K562 (cell line): ENCODE measurements at regions not wholly inside any gene's neighbourhood (a gene's known extent, or its start where the extent isn't known, plus 50 kb on each side); places are given as distances from the start of the nearest gene placed in this dataset.
"Not testable (repeated sequence)": the region's sequence is repeated elsewhere in the genome, so short reads cannot be mapped to it uniquely, and the experiment has no call there.

Experiments
- ATAC-seq: fragments of 200-7000 bp; cut with Tn5 transposase; 3 replicates; pipeline ENCODE4 v1.9.1; 2020; ENCODE audit warnings: moderate library complexity
- BruUV-seq: library from RNA; stranded (reverse); fragments of 400-500 nt; replicated peaks from 2 replicates; lab custom pipeline; 2021; lab: Mats Ljungman, UMichigan
- CTCF ChIA-PET: fragments of 300-600 bp; formaldehyde crosslinking; extraction: SDS; loops from one replicate; lab custom pipeline; 2021; ENCODE audit warnings: low intra/inter-chr PET ratio; lab: Yijun Ruan, JAX
- POLR2A ChIA-PET: fragments of 300-600, 350-650 bp; sonication (Branson Sonifier 250); formaldehyde crosslinking; extraction: SDS; loops from one replicate; lab custom pipeline; 2021; ENCODE audit warnings: antibody characterized with exemption, inconsistent platforms; lab: Yijun Ruan, JAX
- DNase-seq, 4 experiments: peaks; one replicate each; pipeline versions ENCODE4 v3.0.0 to v3.0.0-alpha.2; 2011 to 2018; ENCODE audit warnings: low spot score in 3 of 4, mixed read lengths in 3 of 4; ENCODE audit errors: extremely low read depth in 1 of 4
- FAIRE-seq: peaks from 2 replicates; lab custom pipeline; 2011; peaks lifted over from hg19 to GRCh38; lab: Jason Lieb, UNC
- H2AFZ ChIP-seq: 2 replicates; pipeline ENCODE4 v1.6.0; 2011; ENCODE audit warnings: low read depth, low read length, control low read depth, inconsistent platforms
- H3K27ac ChIP-seq: fragments of 200-600 bp; 3 replicates; pipeline ENCODE4 v1.8.0; 2011; ENCODE audit warnings: low read depth, mild to moderate bottlenecking, control low read depth, inconsistent platforms, low read length, moderate library complexity, mixed read lengths; ENCODE audit errors: extremely low read depth
- H3K27me3 ChIP-seq, 2 experiments: fragments of 300-600 bp in 1 of 2; 2 replicates in 1 of 2; 3 replicates in 1 of 2; pipeline versions ENCODE4 v1.6.0 to v1.8.0; 2011; ENCODE audit warnings: inconsistent platforms in 2 of 2, low read length in 2 of 2, mild to moderate bottlenecking in 1 of 2, mixed read lengths in 1 of 2, moderate library complexity in 1 of 2; ENCODE audit not compliant: control insufficient read depth in 2 of 2, insufficient read depth in 2 of 2
- H3K36me3 ChIP-seq: fragments of 300-600 bp; 3 replicates; pipeline ENCODE4 v1.8.0; 2011; ENCODE audit warnings: mild to moderate bottlenecking, low read length, inconsistent platforms; ENCODE audit not compliant: control insufficient read depth, insufficient read depth
- H3K4me1 ChIP-seq, 2 experiments: fragments of 200-600 bp in 1 of 2; replicated peaks in 1 of 2; 2 replicates in 1 of 2; 3 replicates in 1 of 2; pipeline versions ENCODE4 v1.5.1 to v1.8.0; 2011; ENCODE audit warnings: inconsistent platforms in 2 of 2, low read length in 2 of 2, mild to moderate bottlenecking in 1 of 2, mixed read lengths in 1 of 2, moderate library complexity in 1 of 2; ENCODE audit not compliant: control insufficient read depth in 2 of 2, insufficient read depth in 2 of 2
- H3K4me2 ChIP-seq: 2 replicates; pipeline ENCODE4 v1.6.1; 2011; ENCODE audit warnings: low read length, control low read depth, inconsistent platforms, mixed read lengths; ENCODE audit not compliant: insufficient read depth
- H3K4me3 ChIP-seq: fragments of 200-600 bp; sonication (generic), shearing (Covaris generic); 2 replicates; pipeline ENCODE4 v1.5.1; 2016; ENCODE audit warnings: control low read depth, inconsistent platforms
- H3K79me2 ChIP-seq: fragments of 200-600 bp; 3 replicates; pipeline ENCODE4 v1.8.0; 2011; ENCODE audit warnings: low read length, inconsistent platforms; ENCODE audit not compliant: control insufficient read depth, insufficient read depth
- H3K9ac ChIP-seq, 2 experiments: 2 replicates each; pipeline versions ENCODE4 v1.6.0 to v1.6.1; 2011; ENCODE audit warnings: low read depth in 2 of 2, low read length in 2 of 2, control low read depth in 1 of 2, inconsistent platforms in 1 of 2, mild to moderate bottlenecking in 1 of 2, mixed read lengths in 1 of 2; ENCODE audit not compliant: insufficient read depth in 1 of 2
- H3K9me1 ChIP-seq: one replicate; pipeline ENCODE4 v1.6.0; 2011; ENCODE audit warnings: inconsistent platforms, mild to moderate bottlenecking, low read length, moderate library complexity; ENCODE audit not compliant: control insufficient read depth, insufficient read depth
- H3K9me3 ChIP-seq: replicated peaks from 2 replicates; pipeline ENCODE4 v1.5.1; 2011; ENCODE audit warnings: low read depth, low read length, inconsistent platforms; ENCODE audit not compliant: control insufficient read depth, insufficient read depth
- H4K20me1 ChIP-seq: replicated peaks from 2 replicates; pipeline ENCODE4 v1.6.1; 2011; ENCODE audit warnings: low read length, inconsistent platforms, mixed read lengths; ENCODE audit not compliant: control insufficient read depth, insufficient read depth
- CREM ChIP-seq: IDR thresholded peaks from 2 replicates; pipeline ENCODE4 v1.6.1; 2014; ENCODE audit warnings: antibody characterized with exemption, low read depth
- E2F6 ChIP-seq, 2 experiments: IDR thresholded peaks; 2 replicates each; pipeline ENCODE4 v1.6.1; 2011; ENCODE audit warnings: borderline replicate concordance in 1 of 2, control low read depth in 1 of 2, low read depth in 1 of 2, low read length in 1 of 2, mild to moderate bottlenecking in 1 of 2, mixed read lengths in 1 of 2, moderate library complexity in 1 of 2; ENCODE audit not compliant: insufficient read depth in 1 of 2, insufficient read length in 1 of 2, poor library complexity in 1 of 2, severe bottlenecking in 1 of 2; ENCODE audit errors: extremely low read depth in 1 of 2
- ERF ChIP-seq: fragments of 450-650 bp; formaldehyde crosslinking; IDR thresholded peaks from 2 replicates; pipeline ENCODE4 v1.4.0; 2020; ENCODE audit warnings: mild to moderate bottlenecking, mixed read lengths
- GTF2A2 ChIP-seq: IDR thresholded peaks from 2 replicates; pipeline ENCODE4 v1.6.1; 2016; ENCODE audit warnings: mild to moderate bottlenecking, missing genetic modification characterization, missing compliant biosample characterization
- KDM5B ChIP-seq: fragments of 200-600 bp; sonication (generic); IDR thresholded peaks from 2 replicates; pipeline ENCODE4 v1.6.1; 2012; ENCODE audit warnings: low read depth, mild to moderate bottlenecking, moderate library complexity, low read length, control low read depth, inconsistent platforms; ENCODE audit not compliant: insufficient replicate concordance
- L3MBTL2 ChIP-seq: fragments of 450-650 bp; IDR thresholded peaks from 2 replicates; pipeline ENCODE4 v1.6.1; 2016; ENCODE audit warnings: mild to moderate bottlenecking, moderate library complexity
- MGA ChIP-seq: fragments of 450-650 bp; IDR thresholded peaks from 2 replicates; pipeline ENCODE4 v1.6.1; 2016; ENCODE audit warnings: mild to moderate bottlenecking, moderate library complexity
- POLR2A ChIP-seq: fragments of 450-650 bp; conservative IDR thresholded peaks from 2 replicates; pipeline ENCODE4 v1.6.1; 2016
- SOX6 ChIP-seq: fragments of 450-650 bp; IDR thresholded peaks from 2 replicates; pipeline ENCODE4 v1.6.1; 2014; ENCODE audit warnings: mild to moderate bottlenecking
- WGBS: fragments of 100-300 bp; shearing (Covaris generic); methylation state at CpG from one replicate; pipeline ENCODE4 v1.1.6; 2016; ENCODE audit warnings: low coverage, mixed read lengths; ENCODE audit not compliant: insufficient coverage; ENCODE audit errors: missing lambda C conversion rate; 5-methylcytosine and 5-hydroxymethylcytosine counted together
- in situ Hi-C: fragments of 300-500 bp; cut with MboI; formaldehyde crosslinking; loops from 4 replicates; pipeline ENCODE4 v1.15.0; 2018; ENCODE audit warnings: inconsistent platforms, mixed read lengths
- intact Hi-C: fragments of 100-400 bp; cut with micrococcal nuclease; formaldehyde crosslinking; loops from 2 replicates; pipeline ENCODE4 v1.14.2; 2022

GRCh38 chr6:112688487-112689165 is 341.5 kb downstream of the RFPL4B start:
- H3K9ac ChIP-seq = peak overlapping the region; percentile 45 to 71; a peak in 3 of 4 replicates
- H3K9me1 ChIP-seq, H3K27me3 ChIP-seq, CTCF ChIA-PET, H3K9me3 ChIP-seq, FAIRE-seq, H3K4me1 ChIP-seq, H4K20me1 ChIP-seq, H3K79me2 ChIP-seq, H3K36me3 ChIP-seq, in situ Hi-C loops, intact Hi-C loops: not testable (repeated sequence)
- DNase-seq = peak in 1 of 4 experiments; percentile 70
- peak overlapping the region; percentile 60 for H2AFZ ChIP-seq
- POLR2A ChIA-PET = interaction anchor here (0.6 to 1.3 kb wide), 4 partner anchors 9 to 470 kb away, joined by 3 read pairs; no protein-coding TSS in a partner anchor
- peak overlapping the region; percentile 22 for H3K4me3 ChIP-seq
- BruUV-seq = TSS peak; percentile 92
- H3K4me2 ChIP-seq = peak overlapping the region; percentile 54
- 4% methylated on average over 24 of the region's 24 CpGs for WGBS
- peak overlapping the region; percentile 62 for H3K27ac ChIP-seq
- peak; percentile 71 for ATAC-seq
- peak; percentile 55; the same call in 1 of the 2 replicates for TF ChIP-seq GTF2A2 (tag)
- TF ChIP-seq SOX6 = 0 out of 2 replicates have a peak, but pooled peaks have one; percentile 25
- TF ChIP-seq L3MBTL2 = peak; percentile 28; the same call in 1 of the 2 replicates
- TF ChIP-seq KDM5B = peak; percentile 34
- TF ChIP-seq E2F6 (IDR thresholded peaks at IDR 0.05; ENCODE audit: borderline replicate concordance in 1 of 2, extremely low read depth in 1 of 2, insufficient read depth in 1 of 2, insufficient read length in 1 of 2, low read depth in 1 of 2, low read length in 1 of 2, poor library complexity in 1 of 2, severe bottlenecking in 1 of 2) = peak in 1 of 2 experiments; percentile 28
- 0 out of 2 replicates have a peak, but pooled peaks have one; percentile 40 for TF ChIP-seq ERF
- peak; percentile 57 for TF ChIP-seq MGA
- peak; percentile 84 for TF ChIP-seq POLR2A
- TF ChIP-seq CREM = 0 out of 2 replicates have a peak, but pooled peaks have one; percentile 7
